GM18520 (cell line): ENCODE measurements at regions not wholly inside any gene's neighbourhood (a gene's known extent, or its start where the extent isn't known, plus 50 kb on each side); places are given as distances from the start of the nearest gene placed in this dataset.
A peak's percentile ranks its signal among the peaks of the same experiment; 100 is the strongest.

Experiments
- ATAC-seq: cut with Tn5 transposase; IDR thresholded peaks from one replicate; pipeline ENCODE4 v1.9.1; 2021; ENCODE audit not compliant: unreplicated experiment

DNA sequence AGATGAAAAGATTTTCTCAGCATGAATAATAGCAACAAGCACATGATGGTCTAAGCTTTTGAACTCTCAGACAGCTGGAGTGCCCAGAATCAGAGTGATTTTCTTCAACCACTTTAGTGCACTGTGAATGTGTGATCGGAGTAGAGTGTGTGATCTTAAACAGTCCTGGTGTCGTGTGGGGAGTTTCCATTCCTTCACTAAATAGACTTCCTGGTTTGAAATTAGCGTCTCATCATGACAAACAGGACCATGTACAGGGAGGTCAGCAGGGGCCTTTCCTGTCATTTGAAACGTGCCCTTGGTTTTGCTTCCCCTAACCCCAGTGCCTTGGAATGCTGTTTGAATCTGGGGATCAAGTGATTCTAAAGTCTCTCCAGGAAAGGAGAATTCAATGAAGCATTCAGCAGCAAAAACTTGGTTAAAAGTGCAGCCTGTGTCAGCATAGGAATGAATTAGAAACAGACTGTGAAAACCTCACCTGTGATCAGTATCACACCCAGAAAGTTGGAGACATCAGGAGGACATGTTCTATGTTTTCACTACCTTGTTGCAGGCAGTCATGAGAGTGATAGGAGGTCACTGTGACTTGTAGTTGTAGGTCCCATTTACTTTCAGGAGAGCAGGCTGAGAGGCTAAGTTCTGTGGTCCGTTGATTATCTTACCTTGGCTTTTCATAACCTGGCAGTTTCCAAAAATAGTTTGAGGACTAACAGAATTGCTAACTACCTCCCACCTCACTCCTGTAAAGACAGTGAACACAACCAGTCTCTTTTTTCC, 400.3 kb downstream of the MTX2 start:
- peak; percentile 60 for ATAC-seq

DNA sequence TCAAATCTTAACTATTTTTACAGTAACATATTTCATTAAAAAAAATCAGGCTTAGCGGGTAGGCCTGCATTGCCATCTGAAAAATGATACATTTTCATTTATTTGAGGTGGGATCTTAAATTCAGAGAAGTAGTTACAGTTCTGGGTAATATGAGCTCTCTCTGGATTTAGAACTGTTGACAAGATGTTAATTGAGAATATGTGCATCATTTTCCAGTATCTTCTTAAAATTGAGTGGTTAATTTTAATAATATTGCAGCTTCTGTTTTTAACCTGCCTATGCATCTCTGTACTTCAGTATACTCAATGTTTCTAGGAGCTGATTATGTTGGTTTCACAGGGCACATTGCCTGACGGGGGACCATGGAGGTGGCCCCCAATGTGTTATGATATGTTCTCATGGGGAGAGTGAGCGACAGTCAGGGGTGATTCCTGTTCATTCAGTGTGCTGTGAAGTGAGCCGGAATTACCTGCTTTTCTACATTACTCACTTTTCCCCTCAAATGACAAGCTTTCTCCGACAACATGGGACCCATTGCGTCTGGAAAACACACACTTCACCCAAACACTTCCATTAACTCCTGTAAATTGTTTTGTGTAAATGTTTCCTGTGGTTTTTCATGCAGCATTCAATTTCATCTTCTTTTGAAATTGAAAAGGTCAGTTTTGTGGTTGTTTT, 406.2 kb downstream of the MTX2 start:
- no peak for ATAC-seq

DNA sequence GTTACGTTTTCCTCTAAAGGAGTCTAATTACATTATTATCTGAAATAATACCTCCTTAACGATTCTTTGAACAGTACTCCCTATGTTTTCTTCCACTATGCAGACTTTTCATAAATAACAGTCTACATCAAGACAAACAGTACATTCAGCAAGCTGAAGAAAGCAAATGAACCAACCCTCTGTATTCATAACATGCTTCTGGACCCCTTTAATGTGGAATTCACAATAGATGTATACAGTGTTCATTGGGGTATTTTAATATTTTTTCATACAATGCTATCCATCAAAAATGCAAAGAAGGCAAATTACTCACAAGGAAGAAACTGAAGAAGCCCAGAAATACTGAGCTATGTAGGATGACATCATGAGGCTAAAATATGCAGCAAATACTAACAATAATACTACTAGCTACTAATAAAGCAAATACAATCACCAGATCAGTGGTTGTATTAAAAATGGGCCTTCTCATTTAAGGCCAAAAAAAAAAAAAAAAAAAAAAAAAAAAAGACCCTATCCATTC, 408.6 kb downstream of the MTX2 start:
- ATAC-seq = no peak

DNA sequence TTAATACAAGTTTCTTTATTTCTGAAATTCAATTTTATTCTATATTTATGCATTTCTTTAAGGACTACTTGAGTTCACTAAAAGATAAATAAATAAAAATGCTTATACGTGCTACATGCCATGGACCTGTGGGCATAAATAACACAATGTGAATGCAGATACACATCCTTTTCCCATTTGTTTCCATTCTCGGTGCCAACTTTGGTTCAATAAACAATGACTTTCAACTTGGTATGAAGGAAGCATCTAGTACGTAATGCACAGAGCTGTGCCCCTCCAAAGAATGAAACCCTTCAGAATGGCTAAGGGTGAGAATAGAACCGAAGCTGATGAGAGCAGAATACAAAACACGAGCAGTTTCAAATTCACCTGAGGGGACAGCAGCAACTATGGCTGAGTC, 409.3 kb downstream of the MTX2 start:
- no peak for ATAC-seq

DNA sequence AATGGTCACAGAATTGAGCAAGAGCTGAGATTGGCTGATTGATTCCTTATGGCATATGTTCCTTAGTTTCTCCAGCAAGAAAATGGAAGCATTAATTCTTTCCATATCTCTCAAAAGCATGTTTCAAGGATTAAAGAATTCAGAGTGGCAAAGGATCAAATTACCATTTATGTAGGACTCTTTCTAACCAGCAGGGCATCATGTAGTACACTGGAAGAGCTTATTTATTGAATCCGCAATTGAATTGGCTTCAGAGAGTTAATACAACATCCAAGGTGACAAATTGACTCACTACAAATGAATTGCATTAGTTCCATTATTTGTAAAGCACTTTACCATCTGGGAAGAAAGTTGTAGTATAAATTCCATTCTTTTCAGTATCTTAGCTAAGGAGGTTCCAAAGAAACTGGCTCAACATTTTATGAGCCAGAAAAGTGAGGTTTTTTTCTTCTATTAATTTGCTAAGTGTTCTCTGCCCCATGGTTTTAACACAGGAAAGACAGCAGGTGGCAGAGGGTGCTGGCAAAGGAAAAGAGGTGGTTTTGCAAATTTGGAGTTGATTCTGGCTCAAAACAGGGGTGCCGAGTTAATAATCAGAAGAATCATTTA, 409.9 kb downstream of the MTX2 start:
- no peak for ATAC-seq

DNA sequence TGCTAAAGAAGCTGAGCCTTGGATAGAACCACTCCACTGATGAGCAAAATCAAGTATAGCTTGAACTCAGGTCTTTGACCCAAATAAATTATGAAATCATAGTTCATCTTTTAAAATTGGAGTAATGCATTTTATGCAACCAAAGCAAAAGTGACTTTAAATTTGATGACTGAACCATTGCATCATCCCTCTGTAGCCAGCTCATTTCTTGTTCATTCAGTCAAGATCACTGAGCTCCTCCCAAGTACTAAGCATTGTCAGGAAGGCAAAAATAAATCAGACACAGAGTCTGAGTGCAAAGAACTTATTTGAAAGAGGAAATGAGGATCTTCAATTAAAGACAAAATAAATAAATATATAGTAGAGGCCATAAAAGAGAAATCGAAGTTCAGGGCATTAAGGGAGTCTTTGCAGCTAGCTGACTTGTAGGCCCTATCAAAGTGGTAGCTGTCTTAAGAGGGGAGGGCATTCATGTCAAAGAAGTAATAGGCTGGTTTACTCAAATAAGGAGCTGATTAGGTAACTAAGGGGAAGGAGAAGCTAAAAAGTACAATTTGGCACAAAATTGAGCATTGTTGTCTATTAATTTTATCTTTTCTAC, 411.8 kb downstream of the MTX2 start:
- ATAC-seq = no peak

DNA sequence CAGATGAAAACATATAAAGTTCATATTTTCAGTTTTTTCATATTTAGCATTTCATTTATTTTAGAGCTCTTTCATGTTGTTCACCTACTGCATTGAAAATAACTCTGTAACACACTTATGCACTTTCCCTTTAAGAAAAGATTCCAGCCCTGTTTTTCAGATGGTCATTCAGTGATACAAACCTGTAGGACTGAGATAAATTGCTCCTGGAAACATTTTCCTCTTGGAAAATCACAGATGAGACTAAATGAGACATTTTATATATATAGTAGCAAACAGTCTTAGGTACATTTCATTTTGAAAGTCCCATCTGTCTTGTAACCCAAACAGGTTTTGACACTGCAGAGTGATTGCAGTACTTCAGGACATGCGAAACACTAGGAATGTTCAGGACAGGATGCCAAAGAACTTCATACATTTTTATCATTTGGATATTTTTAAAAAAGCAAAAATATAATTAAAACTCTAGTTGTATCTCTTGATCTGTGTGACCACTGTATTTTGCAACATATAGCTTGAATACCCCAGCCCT, 412.4 kb downstream of the MTX2 start:
- no peak for ATAC-seq

DNA sequence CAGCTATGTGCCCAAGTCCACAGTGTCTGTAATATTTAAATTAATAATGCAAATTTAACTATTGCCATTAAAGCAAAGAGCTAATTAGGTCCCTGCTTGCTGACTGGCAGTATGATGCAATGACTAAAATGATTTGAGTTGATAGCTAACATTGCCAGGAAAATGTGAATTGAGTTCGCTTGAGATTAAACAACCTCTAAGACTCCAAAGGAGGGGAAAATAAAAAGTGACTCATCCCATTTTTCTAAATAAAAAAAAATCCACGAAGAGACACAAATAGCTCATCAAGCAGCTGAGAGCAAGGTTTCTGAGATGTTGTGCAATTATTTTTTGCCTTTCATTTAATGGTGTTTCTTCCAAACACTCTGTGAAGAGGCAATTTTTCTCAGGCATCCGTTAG, 413.0 kb downstream of the MTX2 start:
- ATAC-seq = no peak

DNA sequence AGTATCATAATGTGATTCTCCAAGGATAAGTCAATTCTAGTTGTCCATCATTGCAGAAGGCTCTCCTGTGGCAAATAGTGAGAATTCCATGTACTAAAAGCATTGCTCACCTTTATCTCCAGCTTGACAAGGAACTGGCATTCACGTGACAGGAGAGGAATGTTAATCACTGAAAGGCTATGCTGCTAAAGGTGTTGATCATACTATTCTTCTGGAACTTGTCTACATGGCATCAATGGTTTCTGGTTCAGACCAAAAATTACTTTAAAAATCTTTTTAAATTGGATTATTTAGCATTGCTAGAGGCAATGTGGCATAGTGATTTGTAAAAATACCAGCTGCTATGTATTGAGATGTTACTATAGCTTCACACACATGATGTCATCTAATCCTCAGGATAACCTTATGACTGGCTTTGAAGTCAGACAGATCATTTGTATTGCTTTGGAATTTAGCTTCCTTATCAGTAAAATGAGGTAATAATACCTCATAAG, 414.4 kb downstream of the MTX2 start:
- no peak for ATAC-seq

DNA sequence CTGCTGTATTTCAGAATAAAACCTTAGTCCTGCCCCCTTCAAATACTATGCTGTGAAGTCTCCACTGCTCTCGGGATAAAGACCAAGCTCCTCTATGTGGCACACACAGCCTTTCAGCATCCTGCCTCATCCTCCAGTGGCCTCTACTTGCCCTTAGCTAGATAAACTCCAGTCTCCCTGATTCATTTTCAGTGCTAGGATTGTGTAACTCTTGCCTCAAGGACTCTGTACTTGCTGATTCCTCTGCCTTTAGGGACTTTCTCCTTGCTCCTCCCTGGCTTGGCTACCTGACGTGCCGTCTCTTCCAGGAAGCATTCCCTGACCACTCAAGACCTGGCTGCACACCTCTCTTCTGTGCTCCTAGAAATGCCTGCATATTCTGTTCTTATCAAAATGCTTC, 416.7 kb downstream of the MTX2 start:
- no peak for ATAC-seq

DNA sequence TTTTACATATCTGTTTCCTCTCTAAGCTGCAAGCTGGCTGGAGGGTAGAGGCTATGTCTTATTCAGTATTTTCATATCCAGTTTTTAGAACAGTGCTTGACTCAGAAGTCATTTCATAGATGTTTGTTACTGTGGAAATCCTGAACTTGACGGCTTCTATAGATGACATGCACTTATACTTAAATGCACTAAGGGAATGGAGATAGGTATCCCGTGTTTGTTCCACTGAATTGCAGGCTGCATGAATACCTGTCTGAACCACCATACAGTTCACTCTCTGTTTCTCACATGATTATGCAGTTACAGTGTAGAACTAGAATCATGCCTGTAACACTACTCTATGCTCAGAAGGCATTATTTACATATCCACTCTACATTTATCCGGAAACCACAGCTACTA, 417.1 kb downstream of the MTX2 start:
- no peak for ATAC-seq

DNA sequence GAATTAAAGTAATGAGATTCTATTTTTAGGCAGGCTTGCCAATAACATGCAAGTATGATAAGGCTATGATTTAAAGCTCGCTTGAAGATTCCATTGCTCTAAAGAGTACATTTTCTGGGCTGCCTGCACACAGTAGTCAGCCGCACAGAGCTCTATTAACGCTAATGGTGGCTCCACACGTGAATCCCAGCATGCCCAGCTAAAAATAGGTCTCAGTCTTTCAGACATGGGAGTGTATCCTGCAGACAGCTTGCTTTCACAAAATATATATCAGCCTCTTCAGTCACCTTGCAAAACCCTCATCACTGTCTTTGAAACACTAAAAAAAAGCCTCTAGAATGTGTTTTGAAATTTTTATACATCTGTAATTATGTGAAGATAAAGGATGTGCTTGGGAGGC, 418.1 kb downstream of the MTX2 start:
- ATAC-seq = no peak

DNA sequence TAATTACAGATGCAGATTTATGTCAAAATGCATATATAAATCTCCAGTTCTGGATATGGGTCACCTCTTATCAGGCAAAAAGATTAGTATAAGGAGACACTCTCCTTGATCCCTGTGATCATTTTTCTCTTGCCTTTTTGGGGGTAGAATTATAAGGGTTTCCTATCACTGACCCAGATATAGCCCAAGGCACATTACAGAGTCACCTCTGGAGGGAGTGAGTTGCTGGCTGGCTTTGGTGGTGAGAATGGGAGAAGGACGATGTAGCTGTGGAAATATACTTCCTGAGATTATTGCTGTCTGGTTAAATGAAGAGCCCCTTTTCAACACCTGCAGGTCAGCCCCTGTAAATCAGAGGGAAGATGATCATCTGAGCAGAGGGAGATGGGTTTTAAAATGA, 418.7 kb downstream of the MTX2 start:
- ATAC-seq = no peak

DNA sequence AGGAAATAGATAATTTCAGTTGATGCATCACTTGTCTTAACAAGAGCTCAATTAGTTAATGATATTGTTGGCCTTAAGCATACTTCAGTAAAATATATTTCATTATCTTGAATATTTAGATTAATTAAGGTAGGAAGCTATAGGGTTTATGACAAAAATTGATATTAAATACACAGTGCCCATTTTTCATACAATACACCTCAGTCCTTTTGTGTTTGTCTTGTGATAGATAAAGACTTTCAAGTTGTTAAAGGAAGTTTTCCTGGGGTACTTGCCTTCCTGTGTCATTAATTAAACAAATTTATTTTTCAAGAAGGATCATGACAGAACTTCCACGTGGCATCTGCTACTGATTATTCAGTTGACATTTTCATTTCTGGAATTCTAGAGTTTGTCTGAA, 420.5 kb downstream of the MTX2 start:
- no peak for ATAC-seq

DNA sequence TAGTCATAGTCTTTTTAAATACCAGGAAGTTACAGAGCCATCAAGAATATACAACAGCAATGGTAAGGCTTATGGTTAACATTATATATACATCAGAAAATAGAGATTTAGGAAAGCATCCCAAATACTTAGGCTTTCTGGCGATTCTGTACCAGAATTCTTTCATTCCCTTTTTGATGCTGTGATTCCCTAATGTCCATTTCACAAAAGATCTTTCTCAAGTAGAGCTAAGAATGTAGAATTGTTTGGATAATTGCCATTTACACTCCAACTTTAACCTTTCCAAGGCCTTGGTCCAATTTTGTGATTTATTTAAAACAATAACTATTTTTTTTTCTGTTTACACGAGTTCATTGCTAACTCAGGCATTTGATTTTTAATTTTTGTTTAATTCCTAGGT, 422.2 kb downstream of the MTX2 start:
- no peak for ATAC-seq

DNA sequence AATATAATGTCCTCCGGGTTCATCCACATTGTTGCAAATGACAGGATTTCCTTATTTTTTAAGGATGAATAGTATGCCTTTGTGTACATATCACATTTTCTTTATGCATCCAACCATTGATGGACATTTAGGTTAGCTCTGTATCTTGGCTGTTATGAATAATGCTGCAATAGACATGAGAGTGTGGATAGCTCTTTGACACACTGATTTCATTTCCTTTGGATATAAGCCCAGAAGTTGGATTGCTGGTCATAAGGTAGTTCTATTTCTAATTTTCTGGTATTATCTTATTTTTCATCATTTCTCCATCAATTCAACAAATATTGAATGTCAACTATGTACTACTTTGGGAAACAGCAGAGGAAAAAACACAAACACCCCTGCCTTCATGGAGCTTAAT, 423.3 kb downstream of the MTX2 start:
- ATAC-seq = no peak

DNA sequence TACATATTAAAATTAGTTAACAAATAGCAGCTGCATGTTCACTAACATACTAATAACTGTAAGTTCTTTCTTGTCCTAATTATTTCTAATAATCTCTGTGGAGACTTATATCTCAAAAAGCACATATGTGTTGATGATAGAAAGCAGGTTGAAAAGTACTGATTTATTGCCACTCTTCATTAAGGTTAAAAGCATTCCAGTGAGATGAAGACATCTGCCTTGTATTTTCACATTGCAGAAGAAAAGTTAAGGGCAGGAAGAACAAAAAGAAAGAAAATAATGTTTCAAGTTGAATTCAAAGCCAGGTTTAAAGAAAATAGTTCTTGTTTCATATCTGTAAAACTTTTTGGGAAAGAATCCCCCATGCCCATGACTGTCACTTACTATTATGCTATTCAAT, 429.9 kb downstream of the MTX2 start:
- no peak for ATAC-seq

DNA sequence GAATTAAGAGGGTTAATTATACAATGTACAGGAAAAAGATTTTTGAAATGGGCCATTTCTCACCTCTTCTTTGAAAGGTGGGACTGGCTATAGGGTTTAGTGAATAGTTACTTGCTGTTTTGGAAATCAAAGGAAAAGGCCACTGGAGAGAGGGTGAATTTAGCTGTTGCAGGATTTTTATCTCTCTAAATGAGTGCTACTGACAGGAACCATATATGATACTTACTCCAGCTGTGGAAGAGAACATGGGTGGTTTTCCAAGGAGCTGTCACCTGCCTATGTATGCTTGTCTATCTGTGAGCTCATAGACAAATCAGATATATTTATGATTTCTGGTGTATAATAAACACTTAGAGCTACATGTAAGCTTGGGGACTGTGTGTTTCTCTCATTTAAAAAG, 430.4 kb downstream of the MTX2 start:
- no peak for ATAC-seq

DNA sequence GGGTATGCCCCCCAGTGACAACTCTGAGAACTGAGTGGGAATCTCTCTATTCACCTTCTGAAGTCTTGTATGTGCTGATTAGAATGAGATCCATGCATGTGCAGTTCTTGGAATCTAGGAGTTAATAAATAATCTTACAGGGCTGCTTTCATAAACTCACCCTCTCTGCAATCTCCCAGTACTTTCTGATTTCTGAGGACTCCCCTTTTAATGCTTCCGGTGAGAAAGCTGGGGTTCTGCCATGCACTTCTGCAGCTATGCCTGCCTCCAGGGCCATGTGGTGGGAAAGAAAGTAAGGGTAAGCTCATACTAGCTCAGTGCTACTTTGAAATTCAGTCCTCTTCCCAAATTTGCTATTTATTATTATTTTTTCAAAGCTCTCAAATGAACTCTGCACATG, 432.9 kb downstream of the MTX2 start:
- no peak for ATAC-seq

DNA sequence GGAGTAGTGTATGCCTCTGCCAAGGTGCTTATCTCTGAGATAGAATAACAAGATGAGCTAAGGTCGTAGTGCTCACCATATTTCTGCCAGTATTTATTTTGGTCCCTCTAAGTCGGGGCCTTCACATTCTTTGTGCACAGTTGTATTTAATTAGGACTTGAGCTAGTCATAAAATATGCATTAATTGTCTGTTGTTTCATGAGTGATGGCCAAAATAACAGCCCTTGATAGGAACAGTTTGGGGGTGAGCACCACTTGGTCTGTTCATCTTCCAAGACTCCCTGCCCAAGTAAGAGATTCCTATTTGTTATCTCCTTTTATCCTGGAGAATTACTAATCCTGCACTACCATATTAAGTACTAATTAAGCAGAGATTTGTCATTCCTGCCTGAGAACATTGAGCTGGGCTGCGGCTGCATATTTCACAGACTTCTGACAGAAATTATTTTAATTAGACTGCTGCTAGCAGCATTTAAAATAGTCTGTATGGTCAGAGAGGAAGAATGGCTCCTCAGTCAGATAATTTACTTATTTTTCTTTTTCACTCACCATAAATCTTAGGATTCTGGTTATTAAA, 435.1 kb downstream of the MTX2 start:
- no peak for ATAC-seq
